ENCODE measurements at regions not wholly inside any gene's neighbourhood (a gene's known extent, or its start where the extent isn't known, plus 50 kb on each side); places are given as distances from the start of the nearest gene placed in this dataset.
"Not testable (repeated sequence)": the region's sequence is repeated elsewhere in the genome, so short reads cannot be mapped to it uniquely, and the experiment has no call there.

DNA sequence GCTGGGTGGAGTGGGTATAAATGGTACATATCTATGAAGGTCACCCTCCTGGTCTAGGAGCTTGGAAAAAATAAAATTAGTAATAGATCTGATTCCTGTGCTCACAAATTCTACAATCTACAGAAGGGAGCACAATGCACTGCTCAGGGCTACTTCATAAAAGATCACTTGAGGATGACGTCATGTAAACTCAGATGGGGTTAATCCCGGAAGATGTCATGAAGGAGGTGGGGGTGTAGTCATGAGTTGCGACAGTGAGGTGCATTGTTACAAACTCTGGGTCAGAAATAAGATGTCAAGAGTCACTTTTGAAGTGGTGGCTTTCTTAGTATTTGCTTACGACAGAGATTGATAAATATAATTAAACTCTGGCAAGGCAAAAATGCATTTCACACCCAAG lies 68.2 kb downstream of the LHX9 start:
- TF ChIP-seq, protein P1, sequence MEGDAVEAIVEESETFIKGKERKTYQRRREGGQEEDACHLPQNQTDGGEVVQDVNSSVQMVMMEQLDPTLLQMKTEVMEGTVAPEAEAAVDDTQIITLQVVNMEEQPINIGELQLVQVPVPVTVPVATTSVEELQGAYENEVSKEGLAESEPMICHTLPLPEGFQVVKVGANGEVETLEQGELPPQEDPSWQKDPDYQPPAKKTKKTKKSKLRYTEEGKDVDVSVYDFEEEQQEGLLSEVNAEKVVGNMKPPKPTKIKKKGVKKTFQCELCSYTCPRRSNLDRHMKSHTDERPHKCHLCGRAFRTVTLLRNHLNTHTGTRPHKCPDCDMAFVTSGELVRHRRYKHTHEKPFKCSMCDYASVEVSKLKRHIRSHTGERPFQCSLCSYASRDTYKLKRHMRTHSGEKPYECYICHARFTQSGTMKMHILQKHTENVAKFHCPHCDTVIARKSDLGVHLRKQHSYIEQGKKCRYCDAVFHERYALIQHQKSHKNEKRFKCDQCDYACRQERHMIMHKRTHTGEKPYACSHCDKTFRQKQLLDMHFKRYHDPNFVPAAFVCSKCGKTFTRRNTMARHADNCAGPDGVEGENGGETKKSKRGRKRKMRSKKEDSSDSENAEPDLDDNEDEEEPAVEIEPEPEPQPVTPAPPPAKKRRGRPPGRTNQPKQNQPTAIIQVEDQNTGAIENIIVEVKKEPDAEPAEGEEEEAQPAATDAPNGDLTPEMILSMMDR (IDR thresholded peaks at IDR 0.05; ENCODE audit: unreplicated experiment): no peak
- Mint-ChIP-seq H3K27me3 (no peaks in the 10 kb centered on the region), H3K4me3 (ENCODE audit: low read depth) (no peak overlapping the region), H3K36me3 (ENCODE audit: insufficient read depth) (no peaks in the 10 kb centered on the region), H3K9me3 (ENCODE audit: low read depth) (no peaks in the 10 kb centered on the region), H3K27ac (no peak overlapping the region), H3K4me1 (ENCODE audit: low read depth) (no peaks in the 10 kb centered on the region)
- no peak for DNase-seq (ENCODE audit: low spot score, unreplicated experiment)

DNA sequence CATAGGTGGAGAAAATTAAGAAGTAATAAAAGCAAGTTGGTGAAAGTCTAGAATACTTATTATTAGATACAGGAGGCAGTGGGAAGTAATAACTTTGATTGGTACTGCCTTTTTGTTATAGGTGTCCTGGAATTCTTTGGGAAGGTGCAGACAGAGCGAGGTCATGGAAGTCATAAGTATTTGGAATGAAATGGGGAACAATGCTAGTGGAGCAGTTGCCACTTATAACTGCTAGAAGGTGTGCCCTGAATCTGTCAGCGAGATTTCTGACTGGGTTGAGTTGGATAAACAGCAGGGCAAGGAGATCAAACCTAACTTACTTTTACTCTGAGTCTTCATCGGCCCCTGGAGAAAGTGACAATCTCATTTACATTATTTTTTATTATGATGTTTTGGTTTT lies 69.6 kb downstream of the LHX9 start:
- no peak overlapping the region for H3K27ac Mint-ChIP-seq
- no peak overlapping the region for H3K4me3 Mint-ChIP-seq (ENCODE audit: low read depth)

DNA sequence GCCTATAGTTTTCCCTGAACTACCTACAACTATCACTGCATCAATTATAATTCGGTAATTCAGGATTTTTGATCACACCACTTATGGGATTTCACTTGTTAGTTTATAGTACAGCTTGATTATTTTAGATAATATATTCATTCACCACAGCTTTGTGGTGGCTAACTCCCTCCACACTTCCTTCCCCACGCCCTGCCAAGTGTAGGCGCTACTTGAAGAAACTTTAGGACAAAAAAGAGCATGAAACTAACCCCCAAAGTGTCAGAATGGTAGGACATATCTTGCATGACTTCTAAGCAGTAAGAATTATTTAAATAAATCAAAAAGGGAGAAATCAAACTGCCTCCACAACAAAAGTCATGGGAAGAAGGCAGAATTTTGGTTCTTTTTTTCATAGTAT lies 70.1 kb downstream of the LHX9 start:
- Mint-ChIP-seq H3K36me3 (ENCODE audit: insufficient read depth) (no peaks in the 10 kb centered on the region), H3K4me3 (ENCODE audit: low read depth) (no peak overlapping the region), H3K27me3 (no peaks in the 10 kb centered on the region), H3K27ac (no peak overlapping the region), H3K9me3 (ENCODE audit: low read depth) (no peaks in the 10 kb centered on the region), H3K4me1 (ENCODE audit: low read depth) (no peaks in the 10 kb centered on the region)
- TF ChIP-seq, protein P1 (IDR thresholded peaks at IDR 0.05; ENCODE audit: unreplicated experiment): no peak
- DNase-seq (ENCODE audit: low spot score, unreplicated experiment): no peak

More for the DNA sequence above, 69.6 kb downstream of the LHX9 start:
- TF ChIP-seq, protein P1 (IDR thresholded peaks at IDR 0.05; ENCODE audit: unreplicated experiment): no peak
- Mint-ChIP-seq H3K4me1 (ENCODE audit: low read depth) (no peaks in the 10 kb centered on the region), H3K36me3 (ENCODE audit: insufficient read depth) (no peaks in the 10 kb centered on the region), H3K9me3 (ENCODE audit: low read depth) (no peaks in the 10 kb centered on the region), H3K27me3 (no peaks in the 10 kb centered on the region)
- no peak for DNase-seq (ENCODE audit: low spot score, unreplicated experiment)

DNA sequence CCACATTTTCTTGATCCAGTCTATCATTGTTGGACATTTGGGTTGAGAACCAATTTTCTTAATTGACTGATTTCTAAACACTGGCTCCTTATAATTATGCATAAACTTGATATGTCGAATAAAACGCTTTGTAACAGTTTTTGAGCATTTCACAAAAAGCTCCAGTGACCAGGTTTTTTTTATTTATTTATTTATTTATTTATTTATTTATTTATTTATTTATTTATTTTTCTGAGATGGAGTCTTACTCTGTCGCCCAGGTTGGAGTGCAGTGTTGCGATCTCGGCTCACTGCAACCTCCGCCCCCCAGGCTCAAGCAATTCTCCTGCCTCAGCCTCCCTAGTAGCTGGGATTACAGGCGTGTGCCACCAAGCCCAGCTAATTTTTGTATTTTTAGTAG lies 71.4 kb downstream of the LHX9 start:
- not testable (repeated sequence) for H3K9me3 Mint-ChIP-seq (ENCODE audit: low read depth); H3K36me3 Mint-ChIP-seq (ENCODE audit: insufficient read depth); H3K27me3 Mint-ChIP-seq; H3K4me1 Mint-ChIP-seq (ENCODE audit: low read depth); DNase-seq (ENCODE audit: low spot score, unreplicated experiment); H3K27ac Mint-ChIP-seq; H3K4me3 Mint-ChIP-seq (ENCODE audit: low read depth)

DNA sequence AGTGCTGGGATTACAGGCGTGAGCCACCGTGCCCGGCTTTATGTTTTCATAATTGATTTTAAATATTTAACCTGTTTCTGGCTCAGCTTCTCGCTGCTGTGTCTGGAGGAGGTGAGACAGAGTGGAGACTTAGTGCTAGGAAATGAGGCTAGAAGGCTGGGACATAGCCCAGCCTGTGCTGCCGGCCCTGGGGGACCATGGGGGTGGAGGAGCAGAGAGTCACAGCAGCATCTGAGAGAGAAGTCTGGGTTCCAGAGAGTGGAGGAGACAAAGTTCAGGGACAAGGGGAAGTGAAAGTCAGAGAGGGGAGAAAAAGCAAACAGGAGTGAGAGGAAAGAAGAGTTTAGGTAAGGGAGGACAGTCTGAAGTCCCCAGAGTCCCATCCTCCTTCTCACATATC lies 71.9 kb downstream of the LHX9 start:
- no peaks in the 10 kb centered on the region for H3K27me3 Mint-ChIP-seq
- no peaks in the 10 kb centered on the region for H3K9me3 Mint-ChIP-seq (ENCODE audit: low read depth)
- no peaks in the 10 kb centered on the region for H3K36me3 Mint-ChIP-seq (ENCODE audit: insufficient read depth)
- no peak for DNase-seq (ENCODE audit: low spot score, unreplicated experiment)
- TF ChIP-seq, protein P1 (IDR thresholded peaks at IDR 0.05; ENCODE audit: unreplicated experiment): no peak
- no peak overlapping the region for H3K27ac Mint-ChIP-seq
- no peaks in the 10 kb centered on the region for H3K4me1 Mint-ChIP-seq (ENCODE audit: low read depth)
- no peak overlapping the region for H3K4me3 Mint-ChIP-seq (ENCODE audit: low read depth)

DNA sequence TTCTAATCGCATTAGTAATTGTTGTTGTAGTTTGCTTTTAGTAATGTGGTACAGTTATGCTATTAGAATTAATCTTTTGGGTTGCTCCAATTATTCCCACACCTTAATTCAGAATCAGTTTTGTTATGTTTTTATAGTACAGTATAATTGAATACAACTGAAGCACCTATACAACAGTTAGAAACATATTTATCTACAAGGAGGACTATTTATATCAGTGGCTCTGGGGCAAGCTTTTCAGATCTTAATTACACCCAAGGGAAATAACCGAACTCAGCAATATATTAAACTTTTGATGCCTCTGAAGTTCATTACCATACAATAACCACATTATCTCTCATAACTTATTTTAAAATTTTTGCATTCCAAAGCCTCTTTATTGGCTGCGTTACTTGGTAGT lies 74.4 kb downstream of the LHX9 start:
- Mint-ChIP-seq H3K4me3 (ENCODE audit: low read depth) (no peak overlapping the region), H3K27ac (no peak overlapping the region), H3K27me3 (no peaks in the 10 kb centered on the region), H3K4me1 (ENCODE audit: low read depth) (peaks cover 11% of the 10 kb centered on the region), H3K9me3 (ENCODE audit: low read depth) (peaks cover 5% of the 10 kb centered on the region), H3K36me3 (ENCODE audit: insufficient read depth) (no peaks in the 10 kb centered on the region)
- TF ChIP-seq, protein P1 (IDR thresholded peaks at IDR 0.05; ENCODE audit: unreplicated experiment): no peak
- DNase-seq (ENCODE audit: low spot score, unreplicated experiment): no peak

Measured in progenitor cell of endocrine pancreas (in vitro differentiated cells).